ENCODE measurements at regions not wholly inside any gene's neighbourhood (a gene's known extent, or its start where the extent isn't known, plus 50 kb on each side); places are given as distances from the start of the nearest gene placed in this dataset.

- Mint-ChIP-seq H3K36me3 (ENCODE audit: insufficient read depth) (no peaks in the 10 kb centered on the region), H3K4me1 (peaks cover 7% of the 10 kb centered on the region), H3K27me3 (no peaks in the 10 kb centered on the region), H3K4me3 (peak overlapping the region; percentile 65), H3K27ac (ENCODE audit: low read depth) (peak overlapping the region; percentile 70), H3K9me3 (peaks cover 9% of the 10 kb centered on the region)
- no peak for DNase-seq (ENCODE audit: low spot score in 2 of 2)
- no peak for ATAC-seq (replicated peaks; ENCODE audit: extremely low read depth, poor library complexity, severe bottlenecking)
Observed at GRCh38 chr10:56622335-56622973, 261.4 kb upstream of the ZWINT start.

- ATAC-seq (replicated peaks; ENCODE audit: extremely low read depth, poor library complexity, severe bottlenecking): no peak
- no peaks in the 10 kb centered on the region for H3K36me3 Mint-ChIP-seq (ENCODE audit: insufficient read depth)
- no peak overlapping the region for H3K4me3 Mint-ChIP-seq
- H3K9me3 Mint-ChIP-seq: peaks cover 9% of the 10 kb centered on the region
- no peak for DNase-seq (ENCODE audit: low spot score in 2 of 2)
- H3K27me3 Mint-ChIP-seq: no peaks in the 10 kb centered on the region
- H3K27ac Mint-ChIP-seq (ENCODE audit: low read depth): no peak overlapping the region
- H3K4me1 Mint-ChIP-seq: no peaks in the 10 kb centered on the region
Observed at GRCh38 chr10:56606202-56606601, 245.1 kb upstream of the ZWINT start.

GRCh38 chr10:56605051-56605450 is 244.0 kb upstream of the ZWINT start:
- Mint-ChIP-seq H3K9me3 (peaks cover 9% of the 10 kb centered on the region), H3K4me1 (no peaks in the 10 kb centered on the region), H3K36me3 (ENCODE audit: insufficient read depth) (no peaks in the 10 kb centered on the region), H3K27ac (ENCODE audit: low read depth) (no peak overlapping the region), H3K4me3 (no peak overlapping the region), H3K27me3 (no peaks in the 10 kb centered on the region)
- ATAC-seq (replicated peaks; ENCODE audit: extremely low read depth, poor library complexity, severe bottlenecking) (no peak), DNase-seq (ENCODE audit: low spot score in 2 of 2) (no peak)

GRCh38 chr10:56604624-56605023 is 243.6 kb upstream of the ZWINT start:
- no peaks in the 10 kb centered on the region for H3K4me1 Mint-ChIP-seq
- no peak overlapping the region for H3K27ac Mint-ChIP-seq (ENCODE audit: low read depth)
- H3K4me3 Mint-ChIP-seq: no peak overlapping the region
- H3K27me3 Mint-ChIP-seq: no peaks in the 10 kb centered on the region
- H3K36me3 Mint-ChIP-seq (ENCODE audit: insufficient read depth): no peaks in the 10 kb centered on the region
- ATAC-seq (replicated peaks; ENCODE audit: extremely low read depth, poor library complexity, severe bottlenecking): no peak
- DNase-seq (ENCODE audit: low spot score in 2 of 2): no peak
- peaks cover 9% of the 10 kb centered on the region for H3K9me3 Mint-ChIP-seq

- Mint-ChIP-seq H3K4me3 (no peak overlapping the region), H3K27ac (ENCODE audit: low read depth) (no peak overlapping the region), H3K9me3 (peaks cover 20% of the 10 kb centered on the region), H3K4me1 (no peaks in the 10 kb centered on the region), H3K36me3 (ENCODE audit: insufficient read depth) (no peaks in the 10 kb centered on the region), H3K27me3 (no peaks in the 10 kb centered on the region)
- no peak for DNase-seq (ENCODE audit: low spot score in 2 of 2)
- ATAC-seq (replicated peaks; ENCODE audit: extremely low read depth, poor library complexity, severe bottlenecking): no peak
Observed at GRCh38 chr10:56599201-56599600, 238.1 kb upstream of the ZWINT start.

- H3K27me3 Mint-ChIP-seq: no peaks in the 10 kb centered on the region
- DNase-seq (ENCODE audit: low spot score in 2 of 2): no peak
- peaks cover 25% of the 10 kb centered on the region for H3K9me3 Mint-ChIP-seq
- H3K36me3 Mint-ChIP-seq (ENCODE audit: insufficient read depth): no peaks in the 10 kb centered on the region
- H3K4me3 Mint-ChIP-seq: no peak overlapping the region
- no peaks in the 10 kb centered on the region for H3K4me1 Mint-ChIP-seq
- no peak for ATAC-seq (replicated peaks; ENCODE audit: extremely low read depth, poor library complexity, severe bottlenecking)
- no peak overlapping the region for H3K27ac Mint-ChIP-seq (ENCODE audit: low read depth)
Observed at GRCh38 chr10:56596257-56596656, 235.2 kb upstream of the ZWINT start.

- Mint-ChIP-seq H3K36me3 (ENCODE audit: insufficient read depth) (no peaks in the 10 kb centered on the region), H3K9me3 (peaks cover 19% of the 10 kb centered on the region), H3K27ac (ENCODE audit: low read depth) (no peak overlapping the region), H3K27me3 (no peaks in the 10 kb centered on the region), H3K4me1 (no peaks in the 10 kb centered on the region), H3K4me3 (no peak overlapping the region)
- no peak for DNase-seq (ENCODE audit: low spot score in 2 of 2)
- ATAC-seq (replicated peaks; ENCODE audit: extremely low read depth, poor library complexity, severe bottlenecking): no peak
Observed at GRCh38 chr10:56593120-56593519, 232.1 kb upstream of the ZWINT start.

- H3K27me3 Mint-ChIP-seq: no peaks in the 10 kb centered on the region
- no peaks in the 10 kb centered on the region for H3K36me3 Mint-ChIP-seq (ENCODE audit: insufficient read depth)
- no peaks in the 10 kb centered on the region for H3K9me3 Mint-ChIP-seq
- H3K4me3 Mint-ChIP-seq: no peak overlapping the region
- H3K4me1 Mint-ChIP-seq: no peaks in the 10 kb centered on the region
- no peak overlapping the region for H3K27ac Mint-ChIP-seq (ENCODE audit: low read depth)
- no peak for ATAC-seq (replicated peaks; ENCODE audit: extremely low read depth, poor library complexity, severe bottlenecking)
- no peak for DNase-seq (ENCODE audit: low spot score in 2 of 2)
Observed at GRCh38 chr10:56586461-56586891, 225.4 kb upstream of the ZWINT start.

- no peaks in the 10 kb centered on the region for H3K27me3 Mint-ChIP-seq
- DNase-seq (ENCODE audit: low spot score in 2 of 2) (no peak), ATAC-seq (replicated peaks; ENCODE audit: extremely low read depth, poor library complexity, severe bottlenecking) (no peak)
- no peaks in the 10 kb centered on the region for H3K4me1 Mint-ChIP-seq
- no peaks in the 10 kb centered on the region for H3K9me3 Mint-ChIP-seq
- H3K4me3 Mint-ChIP-seq: no peak overlapping the region
- no peak overlapping the region for H3K27ac Mint-ChIP-seq (ENCODE audit: low read depth)
- no peaks in the 10 kb centered on the region for H3K36me3 Mint-ChIP-seq (ENCODE audit: insufficient read depth)
Observed at GRCh38 chr10:56585447-56586171, 224.6 kb upstream of the ZWINT start.

GRCh38 chr10:56583316-56583715 is 222.3 kb upstream of the ZWINT start:
- no peak for ATAC-seq (replicated peaks; ENCODE audit: extremely low read depth, poor library complexity, severe bottlenecking)
- H3K27me3 Mint-ChIP-seq: no peaks in the 10 kb centered on the region
- H3K9me3 Mint-ChIP-seq: no peaks in the 10 kb centered on the region
- H3K4me3 Mint-ChIP-seq: no peak overlapping the region
- H3K36me3 Mint-ChIP-seq (ENCODE audit: insufficient read depth): no peaks in the 10 kb centered on the region
- no peak for DNase-seq (ENCODE audit: low spot score in 2 of 2)
- no peak overlapping the region for H3K27ac Mint-ChIP-seq (ENCODE audit: low read depth)
- no peaks in the 10 kb centered on the region for H3K4me1 Mint-ChIP-seq

GRCh38 chr10:56567580-56567979 is 206.5 kb upstream of the ZWINT start:
- DNase-seq (ENCODE audit: low spot score in 2 of 2) (no peak), ATAC-seq (replicated peaks; ENCODE audit: extremely low read depth, poor library complexity, severe bottlenecking) (no peak)
- no peaks in the 10 kb centered on the region for H3K27me3 Mint-ChIP-seq
- no peak overlapping the region for H3K27ac Mint-ChIP-seq (ENCODE audit: low read depth)
- peaks cover 40% of the 10 kb centered on the region for H3K9me3 Mint-ChIP-seq
- H3K4me3 Mint-ChIP-seq: no peak overlapping the region
- H3K36me3 Mint-ChIP-seq (ENCODE audit: insufficient read depth): peaks cover 3% of the 10 kb centered on the region
- no peaks in the 10 kb centered on the region for H3K4me1 Mint-ChIP-seq

- Mint-ChIP-seq H3K36me3 (ENCODE audit: insufficient read depth) (peaks cover 3% of the 10 kb centered on the region), H3K4me3 (no peak overlapping the region), H3K27me3 (no peaks in the 10 kb centered on the region), H3K27ac (ENCODE audit: low read depth) (no peak overlapping the region), H3K9me3 (peaks cover 29% of the 10 kb centered on the region), H3K4me1 (no peaks in the 10 kb centered on the region)
- no peak for DNase-seq (ENCODE audit: low spot score in 2 of 2)
- ATAC-seq (replicated peaks; ENCODE audit: extremely low read depth, poor library complexity, severe bottlenecking): no peak
Observed at GRCh38 chr10:56561336-56561735, 200.3 kb upstream of the ZWINT start.

- H3K4me1 Mint-ChIP-seq: no peaks in the 10 kb centered on the region
- no peak overlapping the region for H3K27ac Mint-ChIP-seq (ENCODE audit: low read depth)
- DNase-seq (ENCODE audit: low spot score in 2 of 2) (no peak), ATAC-seq (replicated peaks; ENCODE audit: extremely low read depth, poor library complexity, severe bottlenecking) (no peak)
- H3K9me3 Mint-ChIP-seq: peaks cover 33% of the 10 kb centered on the region
- H3K27me3 Mint-ChIP-seq: no peaks in the 10 kb centered on the region
- H3K4me3 Mint-ChIP-seq: no peak overlapping the region
- no peaks in the 10 kb centered on the region for H3K36me3 Mint-ChIP-seq (ENCODE audit: insufficient read depth)
Observed at GRCh38 chr10:56551037-56551436, 190.0 kb upstream of the ZWINT start.

All from central memory CD8-positive, alpha-beta T cell (primary cell).